Fibroblast of lung (primary cell): ENCODE measurements at regions not wholly inside any gene's neighbourhood (a gene's known extent, or its start where the extent isn't known, plus 50 kb on each side); places are given as distances from the start of the nearest gene placed in this dataset.

Experiments
- EZH2 ChIP-seq: IDR thresholded peaks from 2 replicates; pipeline ENCODE4 v1.5.1; 2012; ENCODE audit warnings: low read length, control low read depth, mild to moderate bottlenecking; ENCODE audit errors: missing control alignments
- TF ChIP-seq, protein P1 (sequence below), 2 donors: IDR thresholded peaks in 1 of 2; conservative IDR thresholded peaks in 1 of 2; 1 replicate in 1 of 2; 2 replicates in 1 of 2; pipeline ENCODE4 v1.5.1; 2011 to 2012; ENCODE audit warnings: low read length in 2 of 2, control low read depth in 1 of 2, inconsistent platforms in 1 of 2, low read depth in 1 of 2, mild to moderate bottlenecking in 1 of 2

DNA sequence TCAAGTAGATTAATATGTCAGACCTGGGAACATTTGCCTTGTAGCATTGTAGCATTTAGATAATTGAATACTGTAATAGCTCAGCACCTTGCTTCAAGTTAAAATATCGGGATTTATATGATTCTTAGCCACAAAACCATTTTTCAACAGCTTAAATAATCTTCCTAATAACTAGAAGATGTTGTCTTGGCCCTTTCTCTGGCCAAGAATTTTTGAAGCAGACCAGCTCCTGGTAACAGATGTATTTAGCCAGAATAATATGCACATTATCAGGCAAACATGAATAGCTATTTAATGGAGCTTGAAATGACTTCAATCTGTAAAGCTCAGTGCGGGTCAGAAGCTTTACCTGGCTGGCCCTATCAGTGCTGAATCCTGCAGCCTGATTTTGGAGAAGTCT lies 913.1 kb downstream of the AACS start:
- TF ChIP-seq, protein P1, sequence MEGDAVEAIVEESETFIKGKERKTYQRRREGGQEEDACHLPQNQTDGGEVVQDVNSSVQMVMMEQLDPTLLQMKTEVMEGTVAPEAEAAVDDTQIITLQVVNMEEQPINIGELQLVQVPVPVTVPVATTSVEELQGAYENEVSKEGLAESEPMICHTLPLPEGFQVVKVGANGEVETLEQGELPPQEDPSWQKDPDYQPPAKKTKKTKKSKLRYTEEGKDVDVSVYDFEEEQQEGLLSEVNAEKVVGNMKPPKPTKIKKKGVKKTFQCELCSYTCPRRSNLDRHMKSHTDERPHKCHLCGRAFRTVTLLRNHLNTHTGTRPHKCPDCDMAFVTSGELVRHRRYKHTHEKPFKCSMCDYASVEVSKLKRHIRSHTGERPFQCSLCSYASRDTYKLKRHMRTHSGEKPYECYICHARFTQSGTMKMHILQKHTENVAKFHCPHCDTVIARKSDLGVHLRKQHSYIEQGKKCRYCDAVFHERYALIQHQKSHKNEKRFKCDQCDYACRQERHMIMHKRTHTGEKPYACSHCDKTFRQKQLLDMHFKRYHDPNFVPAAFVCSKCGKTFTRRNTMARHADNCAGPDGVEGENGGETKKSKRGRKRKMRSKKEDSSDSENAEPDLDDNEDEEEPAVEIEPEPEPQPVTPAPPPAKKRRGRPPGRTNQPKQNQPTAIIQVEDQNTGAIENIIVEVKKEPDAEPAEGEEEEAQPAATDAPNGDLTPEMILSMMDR (conservative IDR thresholded peaks at IDR 0.05 in 1 of 2, IDR thresholded peaks at IDR 0.05 in 1 of 2; ENCODE audit: low read depth in 1 of 2, low read length in 2 of 2), result no peak
- no peak for TF ChIP-seq EZH2
